ENCODE measurements at regions not wholly inside any gene's neighbourhood (a gene's known extent, or its start where the extent isn't known, plus 50 kb on each side); places are given as distances from the start of the nearest gene placed in this dataset.
"Not testable (repeated sequence)": the region's sequence is repeated elsewhere in the genome, so short reads cannot be mapped to it uniquely, and the experiment has no call there.

- no peak for DNase-seq
- H3K9me3 Mint-ChIP-seq, result peaks cover 47% of the 10 kb centered on the region
- no peak for TF ChIP-seq CTCF (IDR thresholded peaks at IDR 0.05)
- H3K4me3 Mint-ChIP-seq, result no peak overlapping the region
- no peaks in the 10 kb centered on the region for H3K27me3 Mint-ChIP-seq (ENCODE audit: low read depth, poor library complexity)
- peaks cover 15% of the 10 kb centered on the region for H3K36me3 Mint-ChIP-seq (ENCODE audit: low read depth)
- H3K27ac Mint-ChIP-seq, result peak overlapping the region; percentile 85
- no peaks in the 10 kb centered on the region for H3K4me1 Mint-ChIP-seq
Observed at GRCh38 chr7:81074406-81074805, 155.6 kb upstream of the SEMA3C start.

GRCh38 chr7:81073931-81074251 is 155.0 kb upstream of the SEMA3C start:
- no peaks in the 10 kb centered on the region for H3K27me3 Mint-ChIP-seq (ENCODE audit: low read depth, poor library complexity)
- peaks cover 15% of the 10 kb centered on the region for H3K36me3 Mint-ChIP-seq (ENCODE audit: low read depth)
- H3K4me3 Mint-ChIP-seq, result no peak overlapping the region
- no peak overlapping the region for H3K27ac Mint-ChIP-seq
- peaks cover 48% of the 10 kb centered on the region for H3K9me3 Mint-ChIP-seq
- H3K4me1 Mint-ChIP-seq, result no peaks in the 10 kb centered on the region
- no peak for DNase-seq
- TF ChIP-seq CTCF (IDR thresholded peaks at IDR 0.05), result no peak

GRCh38 chr7:81070956-81071355 is 152.1 kb upstream of the SEMA3C start:
- H3K4me1 Mint-ChIP-seq, result peaks cover 9% of the 10 kb centered on the region
- H3K36me3 Mint-ChIP-seq (ENCODE audit: low read depth), result peaks cover 5% of the 10 kb centered on the region
- no peaks in the 10 kb centered on the region for H3K27me3 Mint-ChIP-seq (ENCODE audit: low read depth, poor library complexity)
- no peak overlapping the region for H3K27ac Mint-ChIP-seq
- H3K9me3 Mint-ChIP-seq, result peaks cover 33% of the 10 kb centered on the region
- no peak for DNase-seq
- no peak overlapping the region for H3K4me3 Mint-ChIP-seq
- no peak for TF ChIP-seq CTCF (IDR thresholded peaks at IDR 0.05)

- no peaks in the 10 kb centered on the region for H3K27me3 Mint-ChIP-seq (ENCODE audit: low read depth, poor library complexity)
- peaks cover 5% of the 10 kb centered on the region for H3K36me3 Mint-ChIP-seq (ENCODE audit: low read depth)
- H3K4me1 Mint-ChIP-seq, result peaks cover 32% of the 10 kb centered on the region
- peaks cover 11% of the 10 kb centered on the region for H3K9me3 Mint-ChIP-seq
- no peak overlapping the region for H3K27ac Mint-ChIP-seq
- no peak overlapping the region for H3K4me3 Mint-ChIP-seq
- no peak for TF ChIP-seq CTCF (IDR thresholded peaks at IDR 0.05)
- no peak for DNase-seq
Observed at GRCh38 chr7:81066797-81067196, 147.9 kb upstream of the SEMA3C start.

DNA sequence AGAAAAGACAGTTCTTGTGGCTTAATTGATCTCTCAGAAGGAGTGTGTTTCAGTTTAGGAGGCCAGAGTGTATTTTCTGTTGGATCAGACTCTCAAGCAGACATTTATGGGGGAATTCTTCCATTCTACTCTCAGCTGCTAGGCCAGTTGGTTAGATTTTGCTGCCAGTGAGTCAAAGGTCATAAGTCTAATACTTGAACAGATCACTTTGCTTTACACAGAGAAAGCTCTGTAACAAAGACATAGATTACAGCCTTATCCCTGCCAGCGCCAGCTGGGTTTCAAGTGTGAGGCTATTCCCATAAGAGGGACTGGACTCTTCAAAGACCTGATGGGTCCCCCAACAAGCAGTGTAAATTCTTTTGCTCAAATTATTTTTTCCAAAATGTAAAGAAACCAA is 145.6 kb upstream of the SEMA3C start:
- Mint-ChIP-seq H3K27ac (peak overlapping the region; percentile 91), H3K27me3 (ENCODE audit: low read depth, poor library complexity) (no peaks in the 10 kb centered on the region), H3K36me3 (ENCODE audit: low read depth) (no peaks in the 10 kb centered on the region), H3K4me1 (peaks cover 32% of the 10 kb centered on the region), H3K4me3 (no peak overlapping the region), H3K9me3 (peaks cover 3% of the 10 kb centered on the region)
- no peak for TF ChIP-seq CTCF (IDR thresholded peaks at IDR 0.05)
- DNase-seq, result no peak

DNA sequence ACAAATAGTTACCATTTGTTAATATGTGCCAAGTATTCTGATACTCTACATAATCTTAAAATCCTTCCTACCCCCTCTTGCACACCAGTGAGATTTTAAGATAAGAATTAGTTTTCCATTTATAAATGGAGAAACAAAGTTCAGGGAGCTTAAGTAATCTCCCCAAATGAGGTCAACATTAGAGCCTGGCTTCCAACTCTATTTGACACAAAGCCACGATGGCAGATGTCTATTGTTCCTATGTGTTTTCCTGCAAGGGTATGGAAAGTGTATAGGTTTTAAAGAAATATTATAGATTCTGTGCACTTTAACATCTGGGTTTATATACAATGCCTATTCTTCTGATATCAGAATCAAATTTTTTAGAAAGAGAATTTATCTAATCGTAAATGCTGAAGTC is 143.9 kb upstream of the SEMA3C start:
- H3K36me3 Mint-ChIP-seq (ENCODE audit: low read depth), result no peaks in the 10 kb centered on the region
- TF ChIP-seq CTCF (IDR thresholded peaks at IDR 0.05), result no peak
- H3K4me3 Mint-ChIP-seq, result no peak overlapping the region
- no peak for DNase-seq
- H3K27ac Mint-ChIP-seq, result no peak overlapping the region
- H3K27me3 Mint-ChIP-seq (ENCODE audit: low read depth, poor library complexity), result no peaks in the 10 kb centered on the region
- H3K4me1 Mint-ChIP-seq, result peaks cover 32% of the 10 kb centered on the region
- H3K9me3 Mint-ChIP-seq, result peaks cover 3% of the 10 kb centered on the region

DNA sequence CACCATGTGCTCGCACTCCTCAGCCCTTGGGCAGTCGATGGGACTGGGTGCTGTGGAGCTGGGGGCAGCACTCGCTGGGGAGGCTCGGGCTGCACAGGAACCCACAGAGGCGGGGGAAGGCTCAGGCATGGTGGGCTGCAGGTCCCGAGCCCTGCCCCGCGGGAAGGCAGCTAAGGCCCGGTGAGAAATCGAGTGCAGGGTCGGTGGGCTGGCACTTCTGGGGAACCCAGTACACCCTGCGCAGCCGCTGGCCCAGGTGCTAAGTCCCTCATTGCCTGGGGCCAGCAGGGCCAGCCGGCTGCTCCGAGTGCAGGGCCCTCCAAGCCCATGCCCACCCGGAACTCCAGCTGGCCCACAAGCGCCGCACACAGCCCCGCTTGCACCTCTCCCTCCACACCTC is 138.6 kb upstream of the SEMA3C start:
- H3K36me3 Mint-ChIP-seq (ENCODE audit: low read depth); H3K27ac Mint-ChIP-seq; DNase-seq; H3K4me1 Mint-ChIP-seq; H3K27me3 Mint-ChIP-seq (ENCODE audit: low read depth, poor library complexity); H3K4me3 Mint-ChIP-seq: not testable (repeated sequence)
- H3K9me3 Mint-ChIP-seq, result peaks cover 29% of the 10 kb centered on the region

Measured in nephron progenitor cell (in vitro differentiated cells).